ENCODE measurements at regions not wholly inside any gene's neighbourhood (a gene's known extent, or its start where the extent isn't known, plus 50 kb on each side); places are given as distances from the start of the nearest gene placed in this dataset.

DNA sequence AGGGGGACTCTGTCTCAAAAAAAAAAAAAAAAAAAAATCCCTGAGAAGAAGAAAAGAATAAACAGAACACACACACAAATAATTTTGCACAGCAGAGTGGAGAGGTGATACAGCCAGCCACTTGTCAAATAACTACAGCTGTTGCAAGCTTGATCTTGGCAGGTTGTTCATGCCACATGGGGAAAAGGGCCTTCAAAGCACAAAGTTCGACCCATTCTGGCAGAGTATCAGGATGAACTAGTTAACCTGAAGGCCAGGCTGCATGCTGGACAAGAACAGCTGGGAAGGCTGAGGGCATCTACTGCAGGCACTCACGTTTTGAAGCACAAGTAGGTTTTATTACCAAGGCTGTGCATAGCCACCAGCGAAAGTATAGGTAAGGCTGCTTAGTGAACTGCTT lies 104.1 kb downstream of the KCTD15 start:
- DNase-seq (ENCODE audit: low read depth) = no peak

- no peak for DNase-seq (ENCODE audit: low read depth)
These were observed 105.7 kb downstream of the KCTD15 start for GRCh38 chr19:33902395-33902794.

- DNase-seq (ENCODE audit: low read depth) = no peak
These were observed 106.3 kb downstream of the KCTD15 start for GRCh38 chr19:33902802-33903488.

DNA sequence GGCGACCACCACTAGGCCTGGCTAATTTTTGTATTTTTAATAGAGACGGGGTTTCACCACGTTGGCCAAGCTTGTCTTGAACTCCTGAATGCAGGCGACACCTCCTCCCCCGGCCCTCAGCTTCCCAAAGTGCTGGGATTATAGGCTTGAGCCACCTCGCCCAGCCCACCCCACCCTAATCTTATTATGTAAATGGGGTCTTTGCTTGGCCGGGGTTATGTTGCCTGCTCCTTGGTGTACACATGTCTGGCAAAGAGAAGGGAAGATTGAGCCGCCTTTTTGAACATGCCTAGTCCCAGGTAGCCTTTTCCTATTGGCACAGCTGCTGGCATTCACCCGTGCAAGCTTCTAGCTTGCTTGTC lies 106.8 kb downstream of the KCTD15 start:
- no peak for DNase-seq (ENCODE audit: low read depth)

DNA sequence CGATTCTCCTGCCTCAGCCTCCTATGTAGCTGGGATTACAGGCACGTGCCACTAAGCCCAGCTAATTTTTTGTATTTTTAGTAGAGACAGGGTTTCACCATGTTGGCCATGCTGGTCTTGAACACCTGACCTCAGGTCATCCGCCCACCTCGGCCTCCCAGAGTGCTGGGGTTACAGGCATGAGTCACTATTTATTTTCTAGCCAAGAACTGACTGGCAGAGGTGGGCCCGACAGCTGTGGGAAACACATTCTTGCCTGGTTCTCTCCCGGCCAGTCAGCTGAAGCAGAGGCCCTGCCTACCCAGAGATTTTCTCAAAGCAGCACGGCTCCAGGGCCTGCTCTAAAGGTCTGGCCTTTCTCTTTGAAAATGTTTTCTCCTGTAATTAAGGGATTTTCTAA lies 108.0 kb downstream of the KCTD15 start:
- DNase-seq (ENCODE audit: low read depth) = no peak

DNA sequence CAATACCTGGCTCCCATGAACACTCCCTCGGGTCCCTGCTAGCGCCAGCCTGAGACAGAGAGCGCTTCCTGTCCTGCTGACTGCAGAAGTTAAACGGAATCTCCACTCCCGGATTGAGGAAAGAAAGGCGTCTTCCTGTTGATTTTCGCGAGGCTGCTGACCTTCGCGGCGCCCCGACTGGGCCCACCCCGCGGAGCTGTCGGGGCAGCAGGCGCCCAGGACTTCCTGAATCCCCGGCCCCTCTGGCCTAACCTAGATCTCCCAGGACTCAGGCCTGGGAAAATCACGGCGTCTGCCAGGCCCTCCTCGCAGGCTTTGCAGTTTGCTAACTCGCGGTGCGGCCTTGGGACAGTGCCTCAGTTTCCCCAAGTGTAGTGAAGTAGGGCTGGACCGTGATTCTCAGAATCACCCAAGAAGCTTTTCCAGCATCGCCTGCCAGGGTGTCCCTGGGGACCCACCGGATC lies 108.8 kb downstream of the KCTD15 start:
- DNase-seq (ENCODE audit: low read depth) = no peak

- DNase-seq (ENCODE audit: low read depth) = no peak
These were observed 109.4 kb downstream of the KCTD15 start for GRCh38 chr19:33905937-33906577.

GRCh38 chr19:33906578-33907335 lies 110.1 kb downstream of the KCTD15 start:
- peak; percentile 1 for DNase-seq (ENCODE audit: low read depth)

GRCh38 chr19:33910922-33911321 lies 114.3 kb downstream of the KCTD15 start:
- no peak for DNase-seq (ENCODE audit: low read depth)

DNA sequence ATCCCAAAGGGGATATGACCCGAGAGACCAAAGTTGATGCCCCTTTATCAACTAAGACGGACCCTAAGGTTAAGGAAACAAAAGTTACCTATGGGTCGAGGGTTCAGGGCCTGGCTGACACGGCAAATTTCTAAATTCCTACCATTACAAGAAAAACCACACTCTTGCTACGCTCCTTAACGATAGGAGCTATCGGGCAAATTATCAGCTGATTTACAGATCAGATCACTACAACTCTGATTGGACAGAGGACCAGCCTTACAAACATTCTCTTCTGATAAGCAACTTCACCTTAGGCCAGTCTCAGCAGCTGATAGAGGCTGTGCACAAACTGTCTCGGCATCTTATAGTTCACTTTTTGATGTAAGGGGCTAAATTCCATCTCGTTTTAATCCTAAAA lies 117.9 kb downstream of the KCTD15 start:
- DNase-seq (ENCODE audit: low read depth) = no peak

DNA sequence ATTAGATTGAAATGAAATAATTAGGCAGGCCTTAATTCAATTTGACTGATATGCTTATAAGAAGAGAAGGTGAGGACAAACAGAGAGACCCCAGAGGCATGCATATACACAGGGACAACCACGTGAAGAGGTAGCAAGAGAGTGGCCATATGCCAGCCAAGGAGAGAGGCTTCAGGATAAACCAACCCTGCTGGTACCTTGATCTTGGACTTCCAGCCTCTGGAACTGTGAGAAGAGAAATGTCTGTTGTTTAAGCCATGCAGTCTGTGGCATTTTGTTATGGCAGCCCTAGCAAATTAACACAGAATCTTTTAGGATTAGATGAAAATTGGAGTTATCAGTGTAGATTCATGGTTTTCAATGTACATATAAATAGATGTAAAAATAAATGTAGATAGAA lies 120.1 kb downstream of the KCTD15 start:
- no peak for DNase-seq (ENCODE audit: low read depth)

DNA sequence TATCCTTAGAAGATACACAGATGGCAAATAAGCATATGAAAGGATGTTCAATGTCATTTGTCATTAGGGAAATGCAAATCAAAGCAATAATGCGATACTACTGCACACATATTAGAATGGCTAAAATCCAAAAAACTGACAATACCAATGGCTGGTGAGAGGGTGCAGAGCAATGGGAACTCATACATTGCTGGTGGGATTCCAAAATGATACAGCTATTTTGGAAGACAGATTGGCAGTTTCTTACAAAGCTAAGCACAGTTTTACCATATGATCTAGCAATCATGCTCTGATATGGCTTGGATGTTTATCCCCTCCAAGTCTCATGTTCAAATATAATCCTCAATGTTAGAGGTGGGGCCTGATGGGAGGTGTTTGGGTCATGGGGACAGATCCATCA lies 122.6 kb downstream of the KCTD15 start:
- DNase-seq (ENCODE audit: low read depth) = no peak

DNA sequence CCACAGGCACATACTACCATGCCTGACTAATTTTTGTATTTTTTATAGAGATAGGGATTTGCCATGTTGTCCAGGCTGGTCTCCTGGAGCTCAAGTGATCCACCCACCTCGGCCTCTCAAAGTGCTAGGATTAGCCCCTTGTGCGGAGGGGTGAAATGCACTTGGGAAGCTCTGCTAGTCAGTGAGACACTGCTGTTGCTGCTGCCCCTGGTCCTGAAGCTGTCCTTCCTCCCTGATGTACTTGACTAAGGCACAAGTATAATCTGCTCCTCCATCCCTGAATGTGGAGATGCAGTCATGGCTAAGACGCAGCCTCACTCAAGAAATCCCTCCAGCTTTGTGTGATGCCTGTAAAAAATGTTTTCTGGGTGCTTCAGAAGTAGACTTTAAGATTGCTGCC lies 124.5 kb downstream of the KCTD15 start:
- no peak for DNase-seq (ENCODE audit: low read depth)

DNA sequence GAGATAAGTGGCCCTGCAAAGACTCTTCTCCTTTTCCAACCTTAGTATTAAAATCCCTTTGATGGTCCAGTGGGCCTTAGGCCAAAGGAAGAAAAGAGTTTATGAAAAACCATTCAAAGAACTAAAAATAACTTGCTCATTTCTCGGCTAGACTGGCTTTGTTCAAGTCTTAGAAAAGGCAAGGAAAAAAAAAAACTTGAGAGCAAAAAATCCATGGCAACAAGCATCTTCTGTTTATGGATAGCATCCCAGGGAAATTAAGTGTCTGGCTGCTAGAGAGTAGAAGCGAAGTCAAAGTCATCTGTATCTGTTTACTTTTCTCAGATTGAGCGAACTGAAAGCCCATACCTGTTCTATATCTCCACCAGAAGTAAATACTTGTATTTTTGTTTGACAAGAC lies 129.6 kb downstream of the KCTD15 start:
- DNase-seq (ENCODE audit: low read depth) = no peak

DNA sequence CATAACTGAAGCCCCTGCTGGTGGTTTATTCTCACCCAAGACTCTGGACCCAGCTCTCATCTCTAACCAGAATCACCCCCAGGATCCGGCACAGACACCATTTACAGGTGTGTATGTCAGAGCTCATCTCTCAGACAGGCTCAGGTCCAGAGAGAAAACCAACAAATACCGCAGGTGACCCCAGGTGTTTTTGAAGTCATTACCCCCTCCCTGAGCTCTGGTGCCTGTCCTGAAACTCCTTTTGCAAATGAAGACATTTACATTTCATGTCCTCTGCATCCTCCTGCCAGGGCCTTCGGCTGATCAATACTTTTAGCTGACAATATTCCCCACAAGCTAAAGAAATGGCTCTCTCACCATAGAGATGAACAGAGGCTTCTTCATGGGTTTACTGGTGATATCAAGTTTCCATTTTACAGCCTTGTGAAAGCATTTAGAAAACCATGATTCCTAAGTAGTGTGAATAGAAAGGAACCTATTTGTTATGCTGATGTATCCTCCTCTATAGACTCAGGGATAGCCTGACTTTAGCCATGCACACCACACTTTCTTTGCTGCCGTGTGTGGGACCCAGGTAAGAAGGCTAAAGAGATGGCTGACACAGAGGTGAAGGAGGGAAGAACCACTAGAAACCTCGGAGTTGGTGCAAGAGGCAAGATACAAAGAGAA lies 131.3 kb downstream of the KCTD15 start:
- DNase-seq (ENCODE audit: low read depth) = no peak

DNA sequence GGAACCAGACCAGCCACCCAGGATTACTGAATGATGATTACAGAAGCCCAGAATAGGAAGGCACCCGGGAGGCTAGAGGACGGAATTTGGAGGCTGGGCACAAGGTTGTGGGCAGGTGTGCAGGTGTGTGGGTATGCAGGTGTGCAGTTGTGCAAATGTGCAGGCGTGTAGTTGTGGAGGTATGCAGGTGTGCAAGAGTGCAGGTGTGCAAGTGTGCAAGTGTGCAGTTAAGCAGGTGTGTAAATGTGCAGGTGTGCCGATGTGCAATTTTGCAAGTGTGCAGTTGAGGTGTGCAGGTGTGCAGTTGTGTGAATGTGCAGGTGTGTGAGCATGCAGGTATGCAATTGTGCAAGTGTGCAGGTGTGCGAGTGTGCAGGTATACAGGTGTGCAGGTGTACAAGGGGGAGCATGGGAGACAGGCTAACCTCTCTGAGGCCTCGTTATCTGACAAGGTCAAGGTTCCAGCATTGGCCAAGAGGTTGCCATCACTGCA lies 131.8 kb downstream of the KCTD15 start:
- DNase-seq (ENCODE audit: low read depth) = no peak

DNA sequence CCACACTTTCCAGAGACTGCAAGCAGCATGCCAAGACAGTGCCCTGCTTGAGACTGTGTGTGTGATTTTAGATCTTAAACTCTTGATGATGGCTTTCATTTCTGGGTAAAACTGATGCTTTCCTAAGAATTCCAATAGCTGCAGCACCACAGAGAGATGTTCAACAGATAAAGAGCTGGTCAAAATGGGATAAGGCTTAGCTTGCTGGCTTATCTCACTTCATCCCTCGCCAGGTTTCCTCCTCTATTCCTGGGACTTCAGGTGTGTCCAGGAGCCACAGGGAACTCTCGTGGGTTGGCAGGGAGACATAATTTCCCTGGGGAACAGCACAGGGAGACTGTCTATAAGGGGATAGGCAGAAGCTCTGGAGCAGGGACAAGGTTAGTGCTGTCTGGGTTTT lies 137.3 kb downstream of the KCTD15 start:
- DNase-seq (ENCODE audit: low read depth) = no peak

GRCh38 chr19:33938821-33939220 lies 142.2 kb downstream of the KCTD15 start:
- DNase-seq (ENCODE audit: low read depth) = no peak

- no peak for DNase-seq (ENCODE audit: low read depth)
These were observed 144.5 kb downstream of the KCTD15 start for GRCh38 chr19:33941133-33941532.

DNA sequence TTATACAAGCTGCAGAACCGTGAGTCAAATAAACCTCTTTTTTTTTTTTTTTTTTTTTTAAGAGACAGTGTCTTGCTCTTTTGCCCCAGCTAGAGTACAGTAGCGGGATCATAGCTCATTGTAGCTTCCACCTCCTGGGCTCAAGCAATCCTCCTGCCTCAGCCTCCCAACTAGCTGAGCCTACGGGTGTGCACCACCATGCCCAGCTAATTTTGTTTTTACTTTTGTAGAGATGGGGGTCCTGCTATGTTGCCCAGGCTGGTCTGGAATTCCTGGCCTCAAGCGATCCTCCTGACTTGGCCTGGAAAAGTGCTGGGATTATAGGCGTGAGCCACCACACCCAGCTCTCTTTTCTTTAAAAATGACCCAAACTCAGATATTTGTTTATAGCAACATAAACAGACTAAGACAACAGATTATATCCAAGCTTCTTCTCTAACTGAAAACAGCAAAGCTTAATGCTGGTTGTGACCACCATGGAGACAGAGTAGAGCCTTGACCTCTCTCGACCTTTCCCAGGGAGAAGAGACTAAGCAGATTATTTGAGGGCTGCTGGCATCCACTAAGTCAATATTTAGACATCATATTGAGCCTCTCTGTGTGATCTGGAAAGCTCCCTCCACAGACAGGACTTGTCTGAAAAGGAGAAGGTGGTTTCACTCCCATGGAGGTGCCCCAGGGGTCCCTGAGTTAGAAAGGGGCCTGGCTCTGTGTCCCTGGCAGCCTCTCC lies 150.0 kb downstream of the KCTD15 start:
- no peak for DNase-seq (ENCODE audit: low read depth)

DNA sequence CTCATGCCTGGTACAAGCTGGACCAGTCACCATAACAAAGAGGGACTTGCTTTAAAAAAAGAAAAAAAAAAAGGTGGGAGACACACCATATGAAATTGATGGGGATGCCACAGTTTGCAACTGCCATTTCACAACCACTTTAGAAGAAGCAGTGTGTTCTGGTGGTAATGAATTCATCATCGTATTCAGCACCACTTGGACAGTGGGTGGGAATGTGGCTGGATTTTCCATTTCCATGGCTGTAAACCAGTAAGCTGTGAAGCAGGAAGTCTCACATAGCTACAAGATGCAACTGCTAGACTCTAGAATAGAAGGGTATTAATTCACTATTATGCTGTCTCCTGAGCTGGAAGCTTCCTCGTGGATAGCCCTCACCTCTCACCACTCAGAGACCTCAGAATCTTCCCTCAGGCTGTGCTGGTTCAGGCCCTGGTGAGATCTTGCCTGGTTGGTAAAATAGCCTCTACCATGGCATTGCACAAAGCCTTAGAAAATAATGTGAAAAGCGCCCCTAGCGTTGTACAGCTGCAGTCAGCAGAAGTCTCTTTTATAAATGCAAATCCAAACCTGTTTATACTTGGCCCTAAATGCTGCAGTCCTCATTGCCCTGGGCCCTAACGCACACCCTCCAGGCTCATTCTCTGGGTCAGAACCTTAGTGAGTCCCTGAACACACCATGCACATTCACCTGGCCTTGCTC lies 150.7 kb downstream of the KCTD15 start:
- no peak for DNase-seq (ENCODE audit: low read depth)
